PC-3 (cell line): ENCODE measurements at regions not wholly inside any gene's neighbourhood (a gene's known extent, or its start where the extent isn't known, plus 50 kb on each side); places are given as distances from the start of the nearest gene placed in this dataset.

Experiments used
- ATAC-seq: fragments of 200-7000 bp; cut with Tn5 transposase; 2 replicates; pipeline ENCODE4 v1.9.1; 2020; ENCODE audit warnings: mild to moderate bottlenecking, moderate library complexity
- BruUV-seq: library from RNA; stranded (reverse); fragments of 400-500 nt; replicated peaks from 2 replicates; lab custom pipeline; 2021; lab: Mats Ljungman, UMichigan
- CTCF ChIA-PET: fragments of 300-600 bp; sonication (Branson Sonifier 250); formaldehyde crosslinking; loops from one replicate; lab custom pipeline; 2022; ENCODE audit warnings: antibody characterized with exemption; lab: Charles Lee
- POLR2A ChIA-PET: fragments of 300-600 bp; sonication (Branson Sonifier 250); formaldehyde crosslinking; loops from one replicate; lab custom pipeline; 2022; ENCODE audit warnings: antibody characterized with exemption; ENCODE audit not compliant: unreplicated experiment; lab: Charles Lee
- DNase-seq: peaks from one replicate; pipeline ENCODE4 v3.0.0-alpha.2; 2015
- H2AFZ ChIP-seq: fragments of 300-600 bp; sonication (generic); 2 replicates; pipeline ENCODE4 v1.6.0; 2016; ENCODE audit warnings: antibody characterized with exemption, low read length
- H3F3A ChIP-seq: fragments of 300-600 bp; sonication (generic); one replicate; pipeline ENCODE4 v1.6.0; 2017; ENCODE audit warnings: antibody characterized with exemption, low read length, control low read depth, mild to moderate bottlenecking; ENCODE audit not compliant: unreplicated experiment
- H3K27ac ChIP-seq: fragments of 300-600 bp; sonication (generic); 2 replicates; pipeline ENCODE4 v1.5.1; 2016; ENCODE audit warnings: mild to moderate bottlenecking, low read length
- H3K27me3 ChIP-seq: fragments of 300-600 bp; sonication (generic); 2 replicates; pipeline ENCODE4 v1.6.1; 2016; ENCODE audit warnings: low read length, mixed read lengths
- H3K36me3 ChIP-seq: fragments of 300-600 bp; sonication (generic); 2 replicates; pipeline ENCODE4 v1.6.1; 2016; ENCODE audit warnings: low read depth, mixed run types, low read length, mixed read lengths
- H3K4me1 ChIP-seq: fragments of 300-600 bp; sonication (generic); 2 replicates; pipeline ENCODE4 v1.5.1; 2016; ENCODE audit warnings: low read length; ENCODE audit not compliant: insufficient read depth
- H3K4me2 ChIP-seq: fragments of 300-600 bp; sonication (generic); 2 replicates; pipeline ENCODE4 v1.6.0; 2016; ENCODE audit warnings: low read length
- H3K4me3 ChIP-seq: fragments of 300-600 bp; sonication (generic); 2 replicates; pipeline ENCODE4 v1.5.1; 2016; ENCODE audit warnings: mild to moderate bottlenecking, low read length, mixed read lengths
- H3K79me2 ChIP-seq: fragments of 300-600 bp; sonication (generic); 2 replicates; pipeline ENCODE4 v1.6.1; 2017; ENCODE audit warnings: low read length, mixed read lengths
- H3K9ac ChIP-seq: fragments of 300-600 bp; sonication (generic); 2 replicates; pipeline ENCODE4 v1.6.0; 2016; ENCODE audit warnings: mild to moderate bottlenecking, low read length
- H3K9me2 ChIP-seq: fragments of 300-600 bp; sonication (generic); replicated peaks from 2 replicates; pipeline ENCODE4 v1.6.1; 2016; ENCODE audit warnings: mixed run types, low read length, mixed read lengths
- H3K9me3 ChIP-seq: fragments of 300-600 bp; sonication (generic); 2 replicates; pipeline ENCODE4 v1.6.1; 2016; ENCODE audit warnings: low read length, mixed read lengths
- H4K20me1 ChIP-seq: fragments of 300-600 bp; sonication (generic); 2 replicates; pipeline ENCODE4 v1.6.1; 2016; ENCODE audit warnings: low read length, mixed read lengths
- EZH2 ChIP-seq: fragments of 300-600 bp; sonication (generic); IDR thresholded peaks from one replicate; pipeline ENCODE4 v1.6.1; 2017; ENCODE audit warnings: antibody characterized with exemption, mild to moderate bottlenecking, low read length; ENCODE audit not compliant: unreplicated experiment
- EZH2phosphoT487 ChIP-seq: fragments of 300-600 bp; sonication (generic); IDR thresholded peaks from 2 replicates; pipeline ENCODE4 v1.6.1; 2018; ENCODE audit warnings: mild to moderate bottlenecking, antibody characterized with exemption, low read length, borderline replicate concordance
- intact Hi-C: fragments of 100-400 bp; cut with micrococcal nuclease; formaldehyde crosslinking; loops from 2 replicates; pipeline ENCODE4 v1.9.0; 2023
- TF ChIP-seq, protein P1 (sequence below): fragments of 300-600 bp; sonication (generic); conservative IDR thresholded peaks from 2 replicates; pipeline ENCODE4 v1.5.1; 2017; ENCODE audit warnings: antibody characterized with exemption, low read depth, mild to moderate bottlenecking, low read length

DNA sequence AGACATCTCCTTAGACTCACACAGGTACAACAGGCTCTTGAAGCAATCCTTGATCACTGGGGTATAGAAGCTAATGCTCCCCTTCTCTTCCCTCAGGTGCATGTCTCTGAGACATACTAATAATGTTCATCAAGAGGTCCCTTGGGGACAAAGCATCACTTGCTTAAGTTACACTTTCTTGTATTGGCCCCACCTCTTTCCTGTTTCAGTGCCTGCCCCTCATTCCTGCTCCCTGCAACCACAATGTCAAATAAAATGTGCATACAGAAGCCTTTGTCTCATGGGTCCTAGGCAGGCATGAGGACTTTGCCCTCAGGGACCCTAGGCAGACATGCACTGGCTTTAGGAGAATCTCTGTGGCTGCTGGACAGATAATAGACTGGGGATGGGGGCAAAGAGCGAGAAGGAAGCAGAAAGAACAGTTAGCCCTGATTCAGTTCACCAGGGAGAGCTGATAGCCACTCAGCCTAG, 175.0 kb upstream of the NPY start:
- H3K4me3 ChIP-seq = no peak overlapping the region
- no peaks in the 10 kb centered on the region for H3K9me2 ChIP-seq
- intact Hi-C loops = no loop called here
- ATAC-seq = no peak
- H3K36me3 ChIP-seq = no peaks in the 10 kb centered on the region
- no peak for DNase-seq
- no peaks in the 10 kb centered on the region for H4K20me1 ChIP-seq
- H3F3A ChIP-seq = no peaks in the 10 kb centered on the region
- H2AFZ ChIP-seq = no peak overlapping the region
- H3K4me1 ChIP-seq = no peaks in the 10 kb centered on the region
- no peak overlapping the region for H3K9ac ChIP-seq
- no peak overlapping the region for H3K4me2 ChIP-seq
- TF ChIP-seq EZH2phosphoT487 (no peak), EZH2 (no peak)
- TF ChIP-seq, protein P1, sequence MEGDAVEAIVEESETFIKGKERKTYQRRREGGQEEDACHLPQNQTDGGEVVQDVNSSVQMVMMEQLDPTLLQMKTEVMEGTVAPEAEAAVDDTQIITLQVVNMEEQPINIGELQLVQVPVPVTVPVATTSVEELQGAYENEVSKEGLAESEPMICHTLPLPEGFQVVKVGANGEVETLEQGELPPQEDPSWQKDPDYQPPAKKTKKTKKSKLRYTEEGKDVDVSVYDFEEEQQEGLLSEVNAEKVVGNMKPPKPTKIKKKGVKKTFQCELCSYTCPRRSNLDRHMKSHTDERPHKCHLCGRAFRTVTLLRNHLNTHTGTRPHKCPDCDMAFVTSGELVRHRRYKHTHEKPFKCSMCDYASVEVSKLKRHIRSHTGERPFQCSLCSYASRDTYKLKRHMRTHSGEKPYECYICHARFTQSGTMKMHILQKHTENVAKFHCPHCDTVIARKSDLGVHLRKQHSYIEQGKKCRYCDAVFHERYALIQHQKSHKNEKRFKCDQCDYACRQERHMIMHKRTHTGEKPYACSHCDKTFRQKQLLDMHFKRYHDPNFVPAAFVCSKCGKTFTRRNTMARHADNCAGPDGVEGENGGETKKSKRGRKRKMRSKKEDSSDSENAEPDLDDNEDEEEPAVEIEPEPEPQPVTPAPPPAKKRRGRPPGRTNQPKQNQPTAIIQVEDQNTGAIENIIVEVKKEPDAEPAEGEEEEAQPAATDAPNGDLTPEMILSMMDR = no peak
- BruUV-seq = no TSS peak
- H3K79me2 ChIP-seq = no peaks in the 10 kb centered on the region
- H3K9me3 ChIP-seq = no peaks in the 10 kb centered on the region
- CTCF ChIA-PET = no interaction called here
- POLR2A ChIA-PET = no interaction called here
- H3K27ac ChIP-seq = no peak overlapping the region
- peaks cover 16% of the 10 kb centered on the region for H3K27me3 ChIP-seq

DNA sequence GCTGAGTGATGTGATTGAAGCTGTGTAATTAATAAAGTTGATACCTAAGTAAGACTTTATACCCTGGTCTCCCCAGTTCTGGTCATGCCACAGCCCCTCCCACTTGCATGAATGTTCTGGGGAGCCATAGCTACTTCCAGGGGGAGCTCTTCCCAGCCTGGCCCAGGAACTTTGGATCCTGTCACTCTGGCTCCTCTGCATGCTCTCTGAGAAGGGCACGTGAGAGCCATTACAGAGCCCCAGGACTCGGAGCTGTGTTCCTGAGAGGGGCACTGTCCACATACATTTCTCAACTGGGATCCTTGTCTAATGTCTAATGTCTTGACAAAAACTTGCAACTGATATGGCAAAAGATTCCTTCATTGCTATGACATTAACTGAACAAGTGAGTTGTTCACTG, 173.9 kb upstream of the NPY start:
- POLR2A ChIA-PET = no interaction called here
- intact Hi-C loops = no loop called here

DNA sequence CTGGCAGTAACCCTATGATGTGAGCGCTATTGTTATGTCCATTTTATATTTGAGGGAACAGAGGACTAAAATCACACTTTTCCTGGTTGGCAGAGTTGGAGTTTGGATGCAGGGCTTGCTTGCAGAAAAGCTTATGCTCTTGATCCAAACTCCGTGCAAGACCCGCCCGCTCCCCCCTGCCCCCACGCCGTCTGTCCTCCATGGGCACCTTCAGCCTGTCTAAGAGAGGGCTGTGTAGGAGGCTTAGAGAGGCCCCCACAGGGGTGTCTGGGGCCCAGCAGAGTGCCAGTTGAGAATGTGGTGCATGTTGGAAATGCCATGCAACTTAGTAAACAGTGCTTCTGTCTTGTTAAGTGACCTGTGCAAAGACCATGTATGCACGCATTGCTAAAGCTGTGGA, 170.5 kb upstream of the NPY start:
- Histone ChIP-seq H3K79me2 (no peaks in the 10 kb centered on the region), H3K9ac (no peak overlapping the region), H3K9me3 (no peaks in the 10 kb centered on the region), H4K20me1 (no peaks in the 10 kb centered on the region), H2AFZ (no peak overlapping the region), H3K4me3 (no peak overlapping the region), H3K36me3 (no peaks in the 10 kb centered on the region), H3K27me3 (no peaks in the 10 kb centered on the region), H3K4me2 (no peak overlapping the region), H3K9me2 (no peaks in the 10 kb centered on the region), H3F3A (no peaks in the 10 kb centered on the region), H3K27ac (no peak overlapping the region), H3K4me1 (no peaks in the 10 kb centered on the region)
- BruUV-seq = no TSS peak
- no peak for ATAC-seq
- no peak for TF ChIP-seq EZH2phosphoT487
- TF ChIP-seq, protein P1 = no peak
- TF ChIP-seq EZH2 = no peak
- CTCF ChIA-PET = no interaction called here
- intact Hi-C loops = no loop called here
- DNase-seq = no peak
- POLR2A ChIA-PET = no interaction called here

More for the DNA sequence above, 173.9 kb upstream of the NPY start:
- Histone ChIP-seq H3K36me3 (no peaks in the 10 kb centered on the region), H3K9me3 (no peaks in the 10 kb centered on the region), H3F3A (no peaks in the 10 kb centered on the region), H3K9me2 (no peaks in the 10 kb centered on the region), H3K27me3 (peaks cover 16% of the 10 kb centered on the region), H3K9ac (no peak overlapping the region), H3K27ac (no peak overlapping the region), H3K4me3 (no peak overlapping the region), H3K4me1 (no peaks in the 10 kb centered on the region), H3K79me2 (no peaks in the 10 kb centered on the region), H2AFZ (no peak overlapping the region), H4K20me1 (no peaks in the 10 kb centered on the region), H3K4me2 (no peak overlapping the region)
- BruUV-seq = no TSS peak
- ATAC-seq (no peak), DNase-seq (no peak)
- TF ChIP-seq, protein P1 = no peak
- TF ChIP-seq EZH2phosphoT487 (no peak), EZH2 (no peak)
- CTCF ChIA-PET = no interaction called here
